GM23338 (cell line): ENCODE measurements at regions not wholly inside any gene's neighbourhood (a gene's known extent, or its start where the extent isn't known, plus 50 kb on each side); places are given as distances from the start of the nearest gene placed in this dataset.

Source experiments
- ATAC-seq: fragments of 200-7000 bp; cut with Tn5 transposase; 3 replicates; pipeline ENCODE4 v1.9.1; 2020
- DNase-seq: peaks from one replicate; pipeline ENCODE4 v3.0.0-alpha.2; 2015; ENCODE audit warnings: low spot score
- H2AFZ ChIP-seq: fragments of 200-600 bp; sonication (generic); 2 replicates; pipeline ENCODE4 v1.8.0; 2016; ENCODE audit warnings: antibody characterized with exemption, mild to moderate bottlenecking, moderate library complexity
- H3F3A ChIP-seq: fragments of 200-600 bp; sonication (generic); replicated peaks from 2 replicates; pipeline ENCODE4 v1.8.0; 2017; ENCODE audit warnings: antibody characterized with exemption, mixed run types, low read depth
- H3K27ac ChIP-seq: fragments of 200-600 bp; sonication (generic); 2 replicates; pipeline ENCODE4 v1.6.1; 2016; ENCODE audit warnings: low read depth
- H3K27me3 ChIP-seq: fragments of 200-600 bp; sonication (generic); 2 replicates; pipeline ENCODE4 v1.8.0; 2016; ENCODE audit warnings: mild to moderate bottlenecking, mixed run types, moderate library complexity; ENCODE audit not compliant: insufficient read depth
- H3K36me3 ChIP-seq: fragments of 200-600 bp; sonication (generic); 2 replicates; pipeline ENCODE4 v1.8.0; 2016; ENCODE audit warnings: mild to moderate bottlenecking; ENCODE audit not compliant: insufficient read depth
- H3K4me1 ChIP-seq: fragments of 200-600 bp; sonication (generic); 2 replicates; pipeline ENCODE4 v1.8.0; 2016; ENCODE audit warnings: mild to moderate bottlenecking, moderate library complexity; ENCODE audit not compliant: insufficient read depth
- H3K4me2 ChIP-seq: fragments of 200-600 bp; sonication (generic); 2 replicates; pipeline ENCODE4 v1.7.1; 2017; ENCODE audit warnings: mixed run types
- H3K4me3 ChIP-seq: fragments of 200-600 bp; sonication (generic); 2 replicates; pipeline ENCODE4 v1.6.1; 2016; ENCODE audit warnings: mixed run types
- H3K79me2 ChIP-seq: fragments of 200-600 bp; sonication (generic); replicated peaks from 2 replicates; pipeline ENCODE4 v1.8.0; 2017; ENCODE audit warnings: mild to moderate bottlenecking; ENCODE audit not compliant: insufficient read depth
- H3K9me2 ChIP-seq: fragments of 200-600 bp; sonication (generic); 2 replicates; pipeline ENCODE4 v1.8.0; 2017; ENCODE audit not compliant: insufficient read depth
- H4K20me1 ChIP-seq: fragments of 200-600 bp; sonication (generic); replicated peaks from 2 replicates; pipeline ENCODE4 v1.8.0; 2017; ENCODE audit warnings: mild to moderate bottlenecking; ENCODE audit not compliant: insufficient read depth
- H3K27ac Mint-ChIP-seq: 2 replicates; pipeline ENCODE4 v1.8.0; 2020; ENCODE audit warnings: inconsistent platforms, mild to moderate bottlenecking, moderate library complexity, mixed read lengths
- H3K27me3 Mint-ChIP-seq: 3 replicates; pipeline ENCODE4 v1.8.0; 2022; ENCODE audit warnings: low read depth, mild to moderate bottlenecking, moderate library complexity, mixed read lengths, inconsistent platforms; ENCODE audit not compliant: insufficient read depth, poor library complexity
- H3K36me3 Mint-ChIP-seq: 3 replicates; pipeline ENCODE4 v1.8.0; 2021; ENCODE audit warnings: low read depth, mild to moderate bottlenecking, inconsistent platforms, moderate library complexity, mixed read lengths
- H3K4me1 Mint-ChIP-seq: 3 replicates; pipeline ENCODE4 v1.8.0; 2020; ENCODE audit warnings: mild to moderate bottlenecking, inconsistent platforms, mixed read lengths
- H3K4me3 Mint-ChIP-seq: 3 replicates; pipeline ENCODE4 v1.8.0; 2021; ENCODE audit warnings: moderate library complexity, mild to moderate bottlenecking, inconsistent platforms, mixed read lengths
- H3K9me3 Mint-ChIP-seq: 3 replicates; pipeline ENCODE4 v1.8.0; 2020; ENCODE audit warnings: moderate library complexity, mild to moderate bottlenecking, inconsistent platforms, mixed read lengths
- CREB1 ChIP-seq: fragments of 250-450 bp; sonication (Bioruptor Pico); IDR thresholded peaks from 2 replicates; pipeline ENCODE4 v1.5.0; 2020; ENCODE audit warnings: low read depth, mild to moderate bottlenecking, moderate library complexity
- EZH2 ChIP-seq: fragments of 200-600 bp; sonication (generic); IDR thresholded peaks from one replicate; pipeline ENCODE4 v1.8.0; 2017; ENCODE audit warnings: antibody characterized with exemption, mild to moderate bottlenecking, low read depth; ENCODE audit not compliant: unreplicated experiment
- EZH2phosphoT487 ChIP-seq: fragments of 200-600 bp; sonication (generic); IDR thresholded peaks from one replicate; pipeline ENCODE4 v1.8.1; 2018; ENCODE audit warnings: antibody characterized with exemption; ENCODE audit not compliant: unreplicated experiment
- JUNB ChIP-seq: IDR thresholded peaks from one replicate; pipeline ENCODE4 v1.6.1; 2016; ENCODE audit warnings: antibody characterized with exemption; ENCODE audit not compliant: unreplicated experiment
- NANOG ChIP-seq: IDR thresholded peaks from 2 replicates; pipeline ENCODE4 v1.6.1; 2016; ENCODE audit warnings: antibody characterized with exemption, borderline replicate concordance
- POLR2AphosphoS5 ChIP-seq: IDR thresholded peaks from 2 replicates; pipeline ENCODE4 v1.6.1; 2016; ENCODE audit warnings: antibody characterized with exemption, low read depth
- STAT1 ChIP-seq: IDR thresholded peaks from one replicate; pipeline ENCODE4 v1.6.1; 2016; ENCODE audit warnings: antibody characterized with exemption; ENCODE audit not compliant: unreplicated experiment
- ZNF114 ChIP-seq: fragments of 250-450 bp; sonication (Bioruptor Pico); IDR thresholded peaks from 2 replicates; pipeline ENCODE4 v1.5.0; 2020; ENCODE audit warnings: mild to moderate bottlenecking, moderate library complexity
- ZNF331 ChIP-seq: fragments of 250-450 bp; sonication (Bioruptor Pico); IDR thresholded peaks from 2 replicates; pipeline ENCODE4 v1.5.0; 2020; ENCODE audit warnings: low read depth, mild to moderate bottlenecking, moderate library complexity
- ZNF462 ChIP-seq: fragments of 250-450 bp; sonication (Bioruptor Pico); IDR thresholded peaks from 2 replicates; pipeline ENCODE4 v1.5.0; 2020; ENCODE audit warnings: mild to moderate bottlenecking, moderate library complexity
- TF ChIP-seq, protein P1 (sequence below): IDR thresholded peaks from 2 replicates; pipeline ENCODE4 v1.6.1; 2016; ENCODE audit warnings: antibody characterized with exemption
- TF ChIP-seq, protein P2 (sequence below), 2 experiments: fragments of 200-600 bp in 1 of 2; sonication (generic) in 1 of 2; conservative IDR thresholded peaks; 2 replicates each; pipeline versions ENCODE4 v1.5.1 to v1.6.1; 2016 to 2017; ENCODE audit warnings: antibody characterized with exemption in 2 of 2, low read depth in 2 of 2, mild to moderate bottlenecking in 2 of 2, moderate library complexity in 1 of 2
- TF ChIP-seq, protein P3 (sequence below): IDR thresholded peaks from one replicate; pipeline ENCODE4 v1.6.1; 2018; ENCODE audit warnings: antibody characterized with exemption; ENCODE audit not compliant: unreplicated experiment

GRCh38 chr9:3150074-3150473 is 306.2 kb upstream of the PUM3 start:
- Histone ChIP-seq H3K4me3 (no peak overlapping the region), H2AFZ (no peak overlapping the region), H3K27ac (no peak overlapping the region), H3K36me3 (no peaks in the 10 kb centered on the region), H3F3A (no peaks in the 10 kb centered on the region), H3K27me3 (no peaks in the 10 kb centered on the region), H3K9me2 (no peaks in the 10 kb centered on the region), H3K79me2 (no peaks in the 10 kb centered on the region), H3K4me1 (no peaks in the 10 kb centered on the region), H4K20me1 (no peaks in the 10 kb centered on the region), H3K4me2 (no peak overlapping the region)
- Mint-ChIP-seq H3K9me3 (no peaks in the 10 kb centered on the region), H3K27ac (no peak overlapping the region), H3K27me3 (no peaks in the 10 kb centered on the region), H3K4me3 (no peak overlapping the region), H3K36me3 (no peaks in the 10 kb centered on the region), H3K4me1 (no peaks in the 10 kb centered on the region)
- ATAC-seq (no peak), DNase-seq (no peak)
- TF ChIP-seq, protein P1, sequence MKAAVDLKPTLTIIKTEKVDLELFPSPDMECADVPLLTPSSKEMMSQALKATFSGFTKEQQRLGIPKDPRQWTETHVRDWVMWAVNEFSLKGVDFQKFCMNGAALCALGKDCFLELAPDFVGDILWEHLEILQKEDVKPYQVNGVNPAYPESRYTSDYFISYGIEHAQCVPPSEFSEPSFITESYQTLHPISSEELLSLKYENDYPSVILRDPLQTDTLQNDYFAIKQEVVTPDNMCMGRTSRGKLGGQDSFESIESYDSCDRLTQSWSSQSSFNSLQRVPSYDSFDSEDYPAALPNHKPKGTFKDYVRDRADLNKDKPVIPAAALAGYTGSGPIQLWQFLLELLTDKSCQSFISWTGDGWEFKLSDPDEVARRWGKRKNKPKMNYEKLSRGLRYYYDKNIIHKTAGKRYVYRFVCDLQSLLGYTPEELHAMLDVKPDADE = no peak
- TF ChIP-seq, protein P2, sequence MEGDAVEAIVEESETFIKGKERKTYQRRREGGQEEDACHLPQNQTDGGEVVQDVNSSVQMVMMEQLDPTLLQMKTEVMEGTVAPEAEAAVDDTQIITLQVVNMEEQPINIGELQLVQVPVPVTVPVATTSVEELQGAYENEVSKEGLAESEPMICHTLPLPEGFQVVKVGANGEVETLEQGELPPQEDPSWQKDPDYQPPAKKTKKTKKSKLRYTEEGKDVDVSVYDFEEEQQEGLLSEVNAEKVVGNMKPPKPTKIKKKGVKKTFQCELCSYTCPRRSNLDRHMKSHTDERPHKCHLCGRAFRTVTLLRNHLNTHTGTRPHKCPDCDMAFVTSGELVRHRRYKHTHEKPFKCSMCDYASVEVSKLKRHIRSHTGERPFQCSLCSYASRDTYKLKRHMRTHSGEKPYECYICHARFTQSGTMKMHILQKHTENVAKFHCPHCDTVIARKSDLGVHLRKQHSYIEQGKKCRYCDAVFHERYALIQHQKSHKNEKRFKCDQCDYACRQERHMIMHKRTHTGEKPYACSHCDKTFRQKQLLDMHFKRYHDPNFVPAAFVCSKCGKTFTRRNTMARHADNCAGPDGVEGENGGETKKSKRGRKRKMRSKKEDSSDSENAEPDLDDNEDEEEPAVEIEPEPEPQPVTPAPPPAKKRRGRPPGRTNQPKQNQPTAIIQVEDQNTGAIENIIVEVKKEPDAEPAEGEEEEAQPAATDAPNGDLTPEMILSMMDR (conservative IDR thresholded peaks at IDR 0.05; ENCODE audit: low read depth in 2 of 2) = no peak
- no peak for TF ChIP-seq CREB1
- TF ChIP-seq NANOG = no peak
- no peak for TF ChIP-seq POLR2AphosphoS5
- TF ChIP-seq ZNF462 (CRISPR knock-in tag) = no peak
- TF ChIP-seq ZNF114 (CRISPR knock-in tag) = no peak
- no peak for TF ChIP-seq EZH2
- TF ChIP-seq, protein P3, sequence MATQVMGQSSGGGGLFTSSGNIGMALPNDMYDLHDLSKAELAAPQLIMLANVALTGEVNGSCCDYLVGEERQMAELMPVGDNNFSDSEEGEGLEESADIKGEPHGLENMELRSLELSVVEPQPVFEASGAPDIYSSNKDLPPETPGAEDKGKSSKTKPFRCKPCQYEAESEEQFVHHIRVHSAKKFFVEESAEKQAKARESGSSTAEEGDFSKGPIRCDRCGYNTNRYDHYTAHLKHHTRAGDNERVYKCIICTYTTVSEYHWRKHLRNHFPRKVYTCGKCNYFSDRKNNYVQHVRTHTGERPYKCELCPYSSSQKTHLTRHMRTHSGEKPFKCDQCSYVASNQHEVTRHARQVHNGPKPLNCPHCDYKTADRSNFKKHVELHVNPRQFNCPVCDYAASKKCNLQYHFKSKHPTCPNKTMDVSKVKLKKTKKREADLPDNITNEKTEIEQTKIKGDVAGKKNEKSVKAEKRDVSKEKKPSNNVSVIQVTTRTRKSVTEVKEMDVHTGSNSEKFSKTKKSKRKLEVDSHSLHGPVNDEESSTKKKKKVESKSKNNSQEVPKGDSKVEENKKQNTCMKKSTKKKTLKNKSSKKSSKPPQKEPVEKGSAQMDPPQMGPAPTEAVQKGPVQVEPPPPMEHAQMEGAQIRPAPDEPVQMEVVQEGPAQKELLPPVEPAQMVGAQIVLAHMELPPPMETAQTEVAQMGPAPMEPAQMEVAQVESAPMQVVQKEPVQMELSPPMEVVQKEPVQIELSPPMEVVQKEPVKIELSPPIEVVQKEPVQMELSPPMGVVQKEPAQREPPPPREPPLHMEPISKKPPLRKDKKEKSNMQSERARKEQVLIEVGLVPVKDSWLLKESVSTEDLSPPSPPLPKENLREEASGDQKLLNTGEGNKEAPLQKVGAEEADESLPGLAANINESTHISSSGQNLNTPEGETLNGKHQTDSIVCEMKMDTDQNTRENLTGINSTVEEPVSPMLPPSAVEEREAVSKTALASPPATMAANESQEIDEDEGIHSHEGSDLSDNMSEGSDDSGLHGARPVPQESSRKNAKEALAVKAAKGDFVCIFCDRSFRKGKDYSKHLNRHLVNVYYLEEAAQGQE = no peak
- no peak for TF ChIP-seq EZH2phosphoT487
- TF ChIP-seq STAT1 = no peak
- no peak for TF ChIP-seq JUNB
- TF ChIP-seq ZNF331 (CRISPR knock-in tag) = no peak
